IPS-11a (cell line): ENCODE measurements at regions not wholly inside any gene's neighbourhood (a gene's known extent, or its start where the extent isn't known, plus 50 kb on each side); places are given as distances from the start of the nearest gene placed in this dataset.

Source experiments
- H3K4me3 ChIP-seq: one replicate; pipeline ENCODE4 v1.5.1; 2013; ENCODE audit warnings: low read depth, low read length, control low read depth

GRCh38 chr2:41445865-41446264 lies 602.0 kb upstream of the PKDCC start:
- no peak overlapping the region for H3K4me3 ChIP-seq

GRCh38 chr2:41446266-41446665 lies 601.6 kb upstream of the PKDCC start:
- no peak overlapping the region for H3K4me3 ChIP-seq

- no peak overlapping the region for H3K4me3 ChIP-seq
Measured at GRCh38 chr2:41448221-41448620, 599.6 kb upstream of the PKDCC start.

GRCh38 chr2:41457026-41457425 lies 590.8 kb upstream of the PKDCC start:
- no peak overlapping the region for H3K4me3 ChIP-seq

GRCh38 chr2:41460661-41461060 lies 587.2 kb upstream of the PKDCC start:
- H3K4me3 ChIP-seq = no peak overlapping the region

GRCh38 chr2:41464395-41464794 lies 583.4 kb upstream of the PKDCC start:
- no peak overlapping the region for H3K4me3 ChIP-seq

- no peak overlapping the region for H3K4me3 ChIP-seq
Measured at GRCh38 chr2:41475959-41476358, 571.9 kb upstream of the PKDCC start.

- no peak overlapping the region for H3K4me3 ChIP-seq
Measured at GRCh38 chr2:41482659-41483058, 565.2 kb upstream of the PKDCC start.

GRCh38 chr2:41483226-41483625 lies 564.6 kb upstream of the PKDCC start:
- H3K4me3 ChIP-seq = no peak overlapping the region

GRCh38 chr2:41483982-41484857 lies 563.6 kb upstream of the PKDCC start:
- no peak overlapping the region for H3K4me3 ChIP-seq

GRCh38 chr2:41484858-41485234 lies 563.0 kb upstream of the PKDCC start:
- no peak overlapping the region for H3K4me3 ChIP-seq

- no peak overlapping the region for H3K4me3 ChIP-seq
Measured at GRCh38 chr2:41486948-41487347, 560.9 kb upstream of the PKDCC start.

GRCh38 chr2:41488888-41489287 lies 558.9 kb upstream of the PKDCC start:
- H3K4me3 ChIP-seq = no peak overlapping the region

GRCh38 chr2:41489638-41490037 lies 558.2 kb upstream of the PKDCC start:
- no peak overlapping the region for H3K4me3 ChIP-seq

GRCh38 chr2:41495050-41495449 lies 552.8 kb upstream of the PKDCC start:
- H3K4me3 ChIP-seq = no peak overlapping the region

- H3K4me3 ChIP-seq = no peak overlapping the region
Measured at GRCh38 chr2:41496908-41497307, 550.9 kb upstream of the PKDCC start.

GRCh38 chr2:41498781-41499180 lies 549.0 kb upstream of the PKDCC start:
- H3K4me3 ChIP-seq = no peak overlapping the region

GRCh38 chr2:41500895-41501294 lies 546.9 kb upstream of the PKDCC start:
- no peak overlapping the region for H3K4me3 ChIP-seq

GRCh38 chr2:41502752-41503151 lies 545.1 kb upstream of the PKDCC start:
- H3K4me3 ChIP-seq = no peak overlapping the region

GRCh38 chr2:41504532-41504931 lies 543.3 kb upstream of the PKDCC start:
- H3K4me3 ChIP-seq = no peak overlapping the region

GRCh38 chr2:41510108-41510507 lies 537.7 kb upstream of the PKDCC start:
- H3K4me3 ChIP-seq = no peak overlapping the region

GRCh38 chr2:41521211-41521610 lies 526.6 kb upstream of the PKDCC start:
- no peak overlapping the region for H3K4me3 ChIP-seq
